GM12878 (cell line): ENCODE measurements at regions not wholly inside any gene's neighbourhood (a gene's known extent, or its start where the extent isn't known, plus 50 kb on each side); places are given as distances from the start of the nearest gene placed in this dataset.

Source experiments
- EGR1 ChIP-seq, 2 experiments: IDR thresholded peaks; 1 replicate in 1 of 2; 2 replicates in 1 of 2; pipeline ENCODE4 v1.6.1; 2011 to 2012; ENCODE audit warnings: low read depth in 2 of 2, low read length in 2 of 2, borderline replicate concordance in 1 of 2, mild to moderate bottlenecking in 1 of 2, moderate library complexity in 1 of 2
- FOS ChIP-seq: IDR thresholded peaks from 3 replicates; pipeline ENCODE4 v1.6.1; 2011; ENCODE audit warnings: borderline replicate concordance; ENCODE audit not compliant: insufficient read length; ENCODE audit errors: extremely low read depth
- JUNB ChIP-seq: IDR thresholded peaks from 2 replicates; pipeline ENCODE4 v1.6.1; 2016; ENCODE audit warnings: antibody characterized with exemption, mild to moderate bottlenecking
- TF ChIP-seq, protein P1 (sequence below), 3 experiments: IDR thresholded peaks in 2 of 3; conservative IDR thresholded peaks in 1 of 3; 2 replicates each; pipeline ENCODE4 v1.5.1; 2011; ENCODE audit warnings: low read depth in 3 of 3, low read length in 3 of 3, mild to moderate bottlenecking in 3 of 3, control low read depth in 2 of 3, moderate library complexity in 2 of 3, inconsistent platforms in 1 of 3, mixed read lengths in 1 of 3; ENCODE audit not compliant: control insufficient read depth in 2 of 3, insufficient read depth in 1 of 3; ENCODE audit errors: extremely low read depth in 1 of 3

DNA sequence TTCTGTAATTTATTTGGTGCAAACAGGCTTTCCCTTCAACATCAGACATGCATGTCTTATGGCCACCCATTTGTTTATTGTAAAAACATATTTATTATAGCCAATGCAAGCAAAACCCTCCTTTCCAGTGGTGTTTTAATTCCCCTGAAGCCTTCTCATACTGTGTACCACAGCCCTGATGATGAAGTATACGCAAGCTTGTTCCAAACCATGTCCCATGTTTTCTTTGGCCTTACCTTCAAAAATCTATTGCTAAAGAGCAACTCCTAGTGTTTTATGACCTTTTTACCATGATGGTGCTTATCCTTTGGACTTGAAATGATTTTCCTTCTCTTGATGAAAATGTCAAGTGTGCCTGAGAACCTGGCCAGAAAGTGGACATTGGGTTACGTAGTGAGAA is 85.9 kb upstream of the CCDC91 start:
- TF ChIP-seq EGR1 (IDR thresholded peaks at IDR 0.05; ENCODE audit: borderline replicate concordance in 1 of 2, low read depth in 2 of 2, low read length in 2 of 2) (no peak), JUNB (no peak), FOS (no peak)
- TF ChIP-seq, protein P1, sequence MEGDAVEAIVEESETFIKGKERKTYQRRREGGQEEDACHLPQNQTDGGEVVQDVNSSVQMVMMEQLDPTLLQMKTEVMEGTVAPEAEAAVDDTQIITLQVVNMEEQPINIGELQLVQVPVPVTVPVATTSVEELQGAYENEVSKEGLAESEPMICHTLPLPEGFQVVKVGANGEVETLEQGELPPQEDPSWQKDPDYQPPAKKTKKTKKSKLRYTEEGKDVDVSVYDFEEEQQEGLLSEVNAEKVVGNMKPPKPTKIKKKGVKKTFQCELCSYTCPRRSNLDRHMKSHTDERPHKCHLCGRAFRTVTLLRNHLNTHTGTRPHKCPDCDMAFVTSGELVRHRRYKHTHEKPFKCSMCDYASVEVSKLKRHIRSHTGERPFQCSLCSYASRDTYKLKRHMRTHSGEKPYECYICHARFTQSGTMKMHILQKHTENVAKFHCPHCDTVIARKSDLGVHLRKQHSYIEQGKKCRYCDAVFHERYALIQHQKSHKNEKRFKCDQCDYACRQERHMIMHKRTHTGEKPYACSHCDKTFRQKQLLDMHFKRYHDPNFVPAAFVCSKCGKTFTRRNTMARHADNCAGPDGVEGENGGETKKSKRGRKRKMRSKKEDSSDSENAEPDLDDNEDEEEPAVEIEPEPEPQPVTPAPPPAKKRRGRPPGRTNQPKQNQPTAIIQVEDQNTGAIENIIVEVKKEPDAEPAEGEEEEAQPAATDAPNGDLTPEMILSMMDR (IDR thresholded peaks at IDR 0.05 in 2 of 3, conservative IDR thresholded peaks at IDR 0.05 in 1 of 3; ENCODE audit: control insufficient read depth in 2 of 3, extremely low read depth in 1 of 3, insufficient read depth in 1 of 3, low read depth in 3 of 3, low read length in 3 of 3) = no peak
